HG02852 (cell line): ENCODE measurements at regions not wholly inside any gene's neighbourhood (a gene's known extent, or its start where the extent isn't known, plus 50 kb on each side); places are given as distances from the start of the nearest gene placed in this dataset.

Source experiments
- ATAC-seq: cut with Tn5 transposase; IDR thresholded peaks from one replicate; pipeline ENCODE4 v1.9.1; 2021; ENCODE audit warnings: mild to moderate bottlenecking, moderate library complexity; ENCODE audit not compliant: unreplicated experiment

GRCh38 chr11:115724666-115725065, 220.5 kb upstream of the CADM1 start:
- ATAC-seq: no peak

DNA sequence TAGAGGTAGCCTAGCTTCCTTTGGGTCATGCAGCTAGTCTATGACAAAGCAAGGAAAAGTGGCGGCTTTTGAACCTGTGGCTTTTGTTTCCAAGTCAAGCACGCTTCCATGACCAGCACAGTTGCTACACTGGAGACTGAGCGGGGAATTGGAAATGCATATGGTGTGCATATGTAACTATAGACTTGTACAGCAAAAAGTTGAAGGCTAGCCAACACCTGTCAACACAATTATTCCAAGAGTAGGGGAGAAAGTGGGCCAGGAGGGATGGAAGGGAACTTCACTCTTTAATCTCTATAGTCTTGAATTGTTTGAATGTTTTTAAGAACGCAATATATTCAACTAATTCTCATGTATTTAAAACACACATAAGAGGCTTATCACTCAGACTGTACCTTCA, 218.5 kb upstream of the CADM1 start:
- no peak for ATAC-seq

- ATAC-seq: no peak
These were observed 217.2 kb upstream of the CADM1 start for GRCh38 chr11:115721296-115721995.

- ATAC-seq: no peak
These were observed 216.5 kb upstream of the CADM1 start for GRCh38 chr11:115720602-115721245.

- ATAC-seq: no peak
These were observed 214.7 kb upstream of the CADM1 start for GRCh38 chr11:115718945-115719344.

DNA sequence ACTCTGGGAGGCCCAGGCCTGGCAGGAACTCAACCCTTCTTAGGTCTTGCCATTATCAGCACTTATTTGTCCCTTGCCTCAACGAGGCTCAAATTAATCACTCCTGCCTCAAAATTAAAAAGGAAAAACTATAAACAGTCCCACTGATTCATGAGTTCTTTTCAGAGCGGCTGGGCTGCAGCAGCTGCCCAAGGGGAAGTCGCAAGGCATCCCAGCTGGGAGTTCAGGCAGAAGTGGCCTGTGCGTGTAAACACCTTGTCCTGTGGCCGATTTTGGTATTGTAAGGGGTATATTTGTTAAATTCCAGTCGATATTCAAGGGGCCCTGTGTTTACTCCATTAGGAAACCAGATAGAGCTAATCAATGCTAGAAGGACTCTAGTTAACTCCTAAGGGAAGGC, 213.9 kb upstream of the CADM1 start:
- ATAC-seq: no peak

- no peak for ATAC-seq
These were observed 212.7 kb upstream of the CADM1 start for GRCh38 chr11:115716601-115717529.

DNA sequence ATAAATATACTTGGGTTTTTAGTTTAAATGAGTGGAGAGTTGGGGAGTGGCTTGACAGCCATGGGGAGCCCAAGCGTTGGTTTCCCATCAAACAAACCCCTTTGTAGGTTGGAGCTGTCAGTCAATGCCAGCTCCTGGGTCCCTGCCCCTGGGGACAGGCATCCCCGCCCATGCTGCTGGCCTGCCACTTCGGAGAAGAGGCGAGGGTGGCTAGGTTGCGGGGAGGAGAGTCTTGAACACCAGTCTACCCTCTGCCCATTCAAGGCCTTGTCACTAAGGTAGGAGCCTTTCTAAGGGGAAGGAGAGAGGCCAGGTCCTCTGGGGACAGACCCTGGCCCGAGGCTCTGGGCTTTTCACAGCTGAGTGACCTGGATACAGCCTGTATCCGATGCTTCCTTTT, 211.9 kb upstream of the CADM1 start:
- no peak for ATAC-seq

- ATAC-seq: no peak
These were observed 211.1 kb upstream of the CADM1 start for GRCh38 chr11:115715251-115715770.

DNA sequence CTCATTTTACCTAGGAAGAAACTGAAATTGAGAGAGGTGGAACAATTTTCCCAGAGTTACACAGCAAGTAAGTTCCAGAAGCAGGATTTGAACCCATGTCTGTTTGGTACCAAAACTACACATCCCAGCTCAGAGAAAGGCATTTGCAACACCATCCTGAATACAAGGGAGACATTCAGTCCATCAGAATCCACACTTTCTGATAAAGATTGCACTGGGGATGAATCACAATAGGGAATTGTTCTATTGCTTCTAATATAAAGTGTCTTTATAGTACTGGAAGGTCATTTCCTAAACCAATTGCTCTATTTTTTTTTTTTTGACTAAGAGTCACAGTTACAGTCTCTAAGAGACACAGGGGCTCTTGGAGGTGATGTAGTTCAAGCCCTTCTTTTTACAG, 208.1 kb upstream of the CADM1 start:
- ATAC-seq: no peak

DNA sequence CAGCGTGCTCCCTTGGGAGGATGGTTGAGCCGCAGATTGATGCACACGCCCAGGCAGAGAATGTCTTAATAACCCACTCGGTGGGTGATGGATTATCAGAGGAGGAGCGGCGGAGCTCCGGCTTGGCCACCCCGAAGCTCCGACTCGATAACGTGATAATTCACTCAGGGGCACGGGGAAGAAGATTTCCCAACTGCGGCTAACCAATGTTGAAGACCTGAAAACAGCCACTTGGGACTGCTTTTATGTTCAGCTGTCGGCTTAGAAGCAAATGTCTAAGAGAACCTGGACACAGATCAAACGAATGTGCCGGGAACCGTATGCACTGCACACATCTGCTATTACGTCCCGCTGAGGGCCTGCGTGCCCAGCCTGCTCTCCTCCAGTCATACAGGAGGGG, 206.8 kb upstream of the CADM1 start:
- ATAC-seq: no peak

GRCh38 chr11:115710426-115710825, 206.2 kb upstream of the CADM1 start:
- no peak for ATAC-seq

GRCh38 chr11:115709297-115709696, 205.1 kb upstream of the CADM1 start:
- ATAC-seq: no peak

- no peak for ATAC-seq
These were observed 203.1 kb upstream of the CADM1 start for GRCh38 chr11:115707180-115707905.

- ATAC-seq: no peak
These were observed 202.5 kb upstream of the CADM1 start for GRCh38 chr11:115706626-115707135.

DNA sequence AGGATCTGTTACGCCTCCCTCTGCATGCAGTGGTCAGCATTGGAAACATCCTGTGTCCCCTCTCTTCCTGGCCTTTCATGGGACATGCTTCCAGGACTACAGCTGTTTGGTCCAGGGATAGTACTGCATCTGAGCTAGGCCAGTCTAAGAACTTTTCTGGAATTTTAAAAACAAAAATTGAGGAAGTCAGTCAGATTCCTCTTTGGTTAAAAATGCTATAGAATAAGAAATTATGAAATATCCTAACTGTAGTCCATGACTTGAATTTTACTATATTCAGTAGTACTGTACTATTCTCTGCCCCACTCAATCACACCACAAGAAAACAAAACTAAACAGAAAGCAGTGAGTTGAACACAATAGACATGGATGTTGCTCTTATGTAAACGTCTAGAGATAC, 201.0 kb upstream of the CADM1 start:
- no peak for ATAC-seq

GRCh38 chr11:115700981-115701875, 197.0 kb upstream of the CADM1 start:
- ATAC-seq: no peak

DNA sequence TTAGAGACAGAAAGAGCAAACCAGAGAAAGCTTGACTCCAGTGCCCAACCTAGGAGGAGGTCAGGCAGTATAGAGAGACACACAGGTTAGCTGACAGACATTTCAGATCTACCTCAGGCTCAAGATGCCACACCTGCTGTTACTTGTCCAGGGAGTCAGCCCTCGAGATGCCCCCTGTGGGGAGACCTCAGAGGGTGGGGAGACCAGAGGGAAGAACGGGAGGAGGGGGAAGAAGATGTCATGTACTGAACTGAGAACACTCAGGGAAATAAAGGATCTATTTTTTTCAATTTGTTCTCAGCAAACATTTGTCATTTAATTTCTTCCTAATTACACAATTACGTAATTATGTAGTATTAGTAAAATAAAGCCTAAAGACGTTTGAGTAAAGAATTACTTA, 196.3 kb upstream of the CADM1 start:
- no peak for ATAC-seq

GRCh38 chr11:115699733-115700132, 195.5 kb upstream of the CADM1 start:
- ATAC-seq: no peak

DNA sequence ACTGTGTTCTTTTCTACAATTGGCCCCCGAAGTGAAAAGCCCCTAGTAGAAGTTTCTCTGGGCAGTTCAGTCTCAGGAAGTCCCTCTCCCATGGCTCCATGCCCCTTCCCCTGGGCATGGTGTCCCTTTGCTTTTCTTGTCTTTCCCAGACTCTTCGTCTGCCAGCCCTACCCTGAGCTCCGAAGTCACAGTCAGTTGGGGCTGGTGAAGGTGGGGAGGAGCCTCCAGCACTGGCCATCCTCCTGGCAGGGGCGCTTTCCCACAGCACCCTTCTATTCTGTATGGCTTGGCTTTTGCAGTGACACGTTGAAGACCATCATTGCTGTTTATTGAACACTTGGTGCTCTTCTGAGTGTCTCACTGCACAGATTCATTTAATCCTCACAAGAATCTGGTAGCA, 195.1 kb upstream of the CADM1 start:
- no peak for ATAC-seq
